ENCODE measurements at regions not wholly inside any gene's neighbourhood (a gene's known extent, or its start where the extent isn't known, plus 50 kb on each side); places are given as distances from the start of the nearest gene placed in this dataset.

DNA sequence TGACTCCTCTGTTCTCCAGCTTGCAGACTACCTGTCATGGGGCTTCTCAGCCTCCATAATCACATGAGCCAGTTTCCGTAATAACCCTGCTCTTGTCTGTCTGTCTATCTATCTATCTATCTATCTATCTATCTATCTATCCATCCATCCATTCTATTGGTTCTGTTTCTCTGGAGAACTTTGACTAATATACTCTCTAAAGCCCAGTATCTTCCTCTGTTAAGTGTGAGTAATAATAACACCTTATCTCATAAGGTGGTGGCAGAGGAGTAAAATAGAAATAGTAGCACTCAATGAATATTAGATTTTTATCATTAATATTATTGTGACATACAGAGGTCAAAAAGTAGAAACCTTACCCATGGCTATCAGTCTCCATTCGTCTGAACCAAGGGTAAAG is 177.9 kb upstream of the PGRMC2 start:
- TF ChIP-seq, protein P1, sequence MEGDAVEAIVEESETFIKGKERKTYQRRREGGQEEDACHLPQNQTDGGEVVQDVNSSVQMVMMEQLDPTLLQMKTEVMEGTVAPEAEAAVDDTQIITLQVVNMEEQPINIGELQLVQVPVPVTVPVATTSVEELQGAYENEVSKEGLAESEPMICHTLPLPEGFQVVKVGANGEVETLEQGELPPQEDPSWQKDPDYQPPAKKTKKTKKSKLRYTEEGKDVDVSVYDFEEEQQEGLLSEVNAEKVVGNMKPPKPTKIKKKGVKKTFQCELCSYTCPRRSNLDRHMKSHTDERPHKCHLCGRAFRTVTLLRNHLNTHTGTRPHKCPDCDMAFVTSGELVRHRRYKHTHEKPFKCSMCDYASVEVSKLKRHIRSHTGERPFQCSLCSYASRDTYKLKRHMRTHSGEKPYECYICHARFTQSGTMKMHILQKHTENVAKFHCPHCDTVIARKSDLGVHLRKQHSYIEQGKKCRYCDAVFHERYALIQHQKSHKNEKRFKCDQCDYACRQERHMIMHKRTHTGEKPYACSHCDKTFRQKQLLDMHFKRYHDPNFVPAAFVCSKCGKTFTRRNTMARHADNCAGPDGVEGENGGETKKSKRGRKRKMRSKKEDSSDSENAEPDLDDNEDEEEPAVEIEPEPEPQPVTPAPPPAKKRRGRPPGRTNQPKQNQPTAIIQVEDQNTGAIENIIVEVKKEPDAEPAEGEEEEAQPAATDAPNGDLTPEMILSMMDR (IDR thresholded peaks at IDR 0.05; ENCODE audit: extremely low read depth, missing control alignments) = no peak
- DNase-seq (ENCODE audit: low spot score) = no peak

DNA sequence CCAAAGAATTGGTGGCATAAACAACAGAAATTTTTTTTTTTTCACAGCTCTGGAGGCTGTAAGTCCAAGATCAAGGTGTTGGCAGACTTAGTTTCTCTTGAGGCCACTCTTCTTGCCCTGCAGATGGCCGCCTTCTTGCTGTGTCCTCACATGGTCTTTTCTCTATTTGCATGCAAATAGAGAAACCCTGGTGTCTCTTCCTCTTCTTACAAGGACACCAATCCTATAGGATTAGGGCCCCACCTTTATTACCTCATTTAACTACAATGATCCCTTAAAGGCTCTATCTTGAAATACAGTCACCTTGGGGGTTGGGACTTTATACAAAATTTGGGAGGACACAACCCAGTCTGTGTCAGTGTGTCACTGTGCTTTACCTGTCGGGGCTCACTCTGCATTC is 175.4 kb upstream of the PGRMC2 start:
- TF ChIP-seq, protein P1 (IDR thresholded peaks at IDR 0.05; ENCODE audit: extremely low read depth, missing control alignments) = no peak

DNA sequence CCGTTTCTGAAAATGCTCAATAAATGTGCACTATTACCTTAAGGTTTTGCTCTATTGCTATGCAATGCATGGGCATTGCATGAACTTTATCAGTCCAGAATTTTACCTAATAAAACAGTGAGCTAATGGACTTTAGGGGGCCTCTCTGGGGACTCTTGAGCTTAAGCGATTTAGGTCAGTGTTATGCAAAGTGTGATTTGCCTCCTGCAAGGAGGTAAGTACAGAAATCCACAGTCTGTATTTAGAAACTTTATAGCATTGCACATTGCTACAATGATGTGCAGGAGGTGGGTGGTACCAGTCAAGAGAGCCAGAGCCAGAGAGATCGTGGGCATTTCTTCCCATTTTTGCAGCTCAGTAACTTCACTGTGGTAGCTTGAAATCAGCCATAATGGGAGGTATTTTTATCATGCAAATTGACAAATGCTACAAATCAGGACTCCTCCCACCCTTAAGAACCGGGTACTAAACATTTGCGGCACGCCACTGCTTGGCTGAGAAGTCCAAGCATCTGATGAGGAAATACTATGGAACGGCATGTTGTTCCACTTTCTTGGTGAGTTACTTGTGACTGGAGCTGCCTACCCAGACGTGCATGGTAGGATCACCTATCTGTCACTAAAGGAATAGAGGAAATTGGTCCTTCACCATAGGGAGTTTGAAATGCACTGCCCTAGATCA is 174.6 kb upstream of the PGRMC2 start:
- TF ChIP-seq, protein P1 (IDR thresholded peaks at IDR 0.05; ENCODE audit: extremely low read depth, missing control alignments) = no peak
- DNase-seq (ENCODE audit: low spot score) = no peak

More for the DNA sequence above, 175.4 kb upstream of the PGRMC2 start:
- no peak for DNase-seq (ENCODE audit: low spot score)

DNA sequence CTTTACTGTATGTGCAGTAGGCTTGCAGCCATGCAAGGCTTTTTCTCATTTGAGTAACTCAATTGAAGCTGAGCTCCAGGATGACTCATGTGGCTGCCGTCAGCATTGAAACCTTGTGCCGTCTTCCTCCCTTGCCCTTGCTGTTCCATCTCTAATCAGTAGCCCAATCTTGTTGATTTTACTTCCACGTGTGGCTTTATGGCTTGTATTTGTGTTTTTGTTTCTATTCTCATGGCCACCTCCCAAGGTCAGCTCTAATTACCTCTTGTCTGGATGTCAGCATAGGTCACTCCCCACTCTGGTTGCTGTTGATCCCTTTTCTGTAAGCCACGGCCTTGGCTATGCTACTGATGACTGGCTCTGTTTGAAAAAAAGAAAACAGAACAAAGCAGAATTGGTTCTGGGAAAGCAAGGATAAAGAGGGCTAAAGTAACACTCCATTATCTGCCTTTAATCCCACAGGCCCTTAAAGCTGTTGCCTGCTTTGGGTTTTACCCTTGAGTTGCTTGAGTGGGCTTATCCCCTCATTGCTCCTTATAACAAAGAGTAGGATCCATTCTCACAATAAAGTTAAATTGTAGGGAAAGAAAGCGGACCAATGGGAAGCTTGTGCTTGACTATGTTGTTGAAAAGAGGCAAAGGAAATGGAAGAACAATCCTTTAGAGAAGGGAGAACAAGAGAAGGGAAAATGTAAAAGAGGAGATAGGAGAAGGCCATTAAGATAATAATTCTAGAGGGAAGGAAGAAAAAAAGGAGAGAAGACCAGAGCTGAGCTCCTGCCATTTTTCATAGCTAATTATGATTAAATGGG is 173.9 kb upstream of the PGRMC2 start:
- TF ChIP-seq, protein P1 (IDR thresholded peaks at IDR 0.05; ENCODE audit: extremely low read depth, missing control alignments) = no peak
- no peak for DNase-seq (ENCODE audit: low spot score)

DNA sequence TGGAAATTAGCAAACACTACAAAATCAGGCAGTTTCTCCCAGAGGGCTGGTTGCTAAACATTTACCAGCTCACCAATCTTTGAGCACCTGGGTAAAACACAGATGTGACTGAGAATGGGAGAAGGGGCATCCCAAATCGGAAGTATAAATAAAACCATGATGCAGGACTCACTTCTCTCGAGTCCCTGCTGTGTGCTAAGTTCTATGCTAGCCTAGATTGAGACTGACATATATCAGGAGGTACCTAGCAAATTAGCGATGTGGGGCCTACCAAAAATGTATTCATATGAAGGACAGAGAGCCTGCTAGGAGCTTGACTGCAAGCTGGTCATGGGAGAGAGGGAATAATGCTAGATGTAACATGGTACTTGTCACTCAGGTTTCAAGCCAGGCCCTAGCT is 171.9 kb upstream of the PGRMC2 start:
- DNase-seq (ENCODE audit: low spot score) = no peak
- TF ChIP-seq, protein P1 (IDR thresholded peaks at IDR 0.05; ENCODE audit: extremely low read depth, missing control alignments) = no peak

DNA sequence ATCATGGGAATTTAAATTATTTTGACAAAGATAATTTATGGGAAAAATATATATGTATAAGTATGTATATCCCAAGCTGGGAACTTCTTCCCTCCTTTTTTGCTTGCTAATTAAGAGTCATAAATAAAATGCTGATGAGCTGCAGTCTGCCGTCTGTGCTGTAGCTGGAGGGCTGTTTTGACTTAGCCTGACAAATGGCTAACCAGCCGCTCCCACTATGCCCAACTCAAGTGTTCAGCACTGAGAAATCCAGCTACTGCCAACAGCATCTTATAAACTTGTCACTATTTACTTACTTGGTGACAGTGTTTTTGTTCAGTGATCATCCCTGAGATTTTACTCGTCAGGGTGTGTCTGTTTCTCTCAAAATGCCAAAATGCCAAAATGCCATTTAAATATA is 171.2 kb upstream of the PGRMC2 start:
- TF ChIP-seq, protein P1 (IDR thresholded peaks at IDR 0.05; ENCODE audit: extremely low read depth, missing control alignments) = no peak

DNA sequence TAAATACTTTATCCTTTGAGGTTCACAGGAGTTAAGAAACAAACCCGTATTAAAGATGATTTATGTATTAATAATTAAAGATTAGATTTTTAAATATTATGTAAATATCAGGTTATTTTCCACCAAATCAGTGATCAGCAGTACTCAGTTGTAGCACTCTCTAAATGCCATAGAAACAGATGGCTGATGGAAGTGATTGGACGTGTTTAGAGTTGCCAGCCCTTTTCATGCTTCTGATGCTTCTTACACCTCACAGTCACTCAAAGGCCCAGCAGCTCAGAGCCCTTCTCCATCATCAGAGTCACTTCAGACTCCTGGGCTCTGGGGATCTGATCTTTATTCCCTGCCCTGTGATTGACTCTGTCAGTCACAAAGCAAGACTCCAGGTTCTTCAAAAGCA is 170.1 kb upstream of the PGRMC2 start:
- no peak for DNase-seq (ENCODE audit: low spot score)
- TF ChIP-seq, protein P1 (IDR thresholded peaks at IDR 0.05; ENCODE audit: extremely low read depth, missing control alignments) = no peak

More for the DNA sequence above, 171.2 kb upstream of the PGRMC2 start:
- no peak for DNase-seq (ENCODE audit: low spot score)

All from GM20000 (cell line).